PFSK-1 (cell line): ENCODE measurements at regions not wholly inside any gene's neighbourhood (a gene's known extent, or its start where the extent isn't known, plus 50 kb on each side); places are given as distances from the start of the nearest gene placed in this dataset.

Source experiments
- FOXP2 ChIP-seq: optimal IDR thresholded peaks from 2 replicates; pipeline ENCODE3; 2011; ENCODE audit warnings: borderline replicate concordance, control low read depth, inconsistent platforms; ENCODE audit not compliant: insufficient read depth; ENCODE audit errors: extremely low read length, extremely low read depth
- POLR2AphosphoS5 ChIP-seq: IDR thresholded peaks from 2 replicates; pipeline ENCODE4 v1.6.1; 2012; ENCODE audit warnings: low read depth, mild to moderate bottlenecking, control low read depth, low read length, moderate library complexity
- REST ChIP-seq, 2 experiments: IDR thresholded peaks; 2 replicates each; pipeline versions ENCODE4 v1.6.1 to v1.8.0; 2011 to 2012; ENCODE audit warnings: low read depth in 2 of 2, low read length in 2 of 2, control low read depth in 1 of 2, inconsistent platforms in 1 of 2, mild to moderate bottlenecking in 1 of 2, moderate library complexity in 1 of 2; ENCODE audit not compliant: insufficient read depth in 1 of 2
- SIN3A ChIP-seq: IDR thresholded peaks from 2 replicates; pipeline ENCODE4 v1.6.1; 2012; ENCODE audit warnings: mild to moderate bottlenecking, low read length, moderate library complexity, borderline replicate concordance; ENCODE audit not compliant: insufficient read depth
- TAF1 ChIP-seq: IDR thresholded peaks from 2 replicates; pipeline ENCODE4 v1.6.1; 2012; ENCODE audit warnings: low read length, control low read depth, borderline replicate concordance; ENCODE audit not compliant: insufficient read depth

- no peak for TF ChIP-seq POLR2AphosphoS5
- no peak for TF ChIP-seq SIN3A
- TF ChIP-seq TAF1, result no peak
- TF ChIP-seq REST (IDR thresholded peaks at IDR 0.05; ENCODE audit: insufficient read depth in 1 of 2, low read depth in 2 of 2, low read length in 2 of 2), result no peak
- no peak for TF ChIP-seq FOXP2
These were observed 60.1 kb upstream of the CCND2 start for GRCh38 chr12:4213471-4213870.
